ENCODE measurements at regions not wholly inside any gene's neighbourhood (a gene's known extent, or its start where the extent isn't known, plus 50 kb on each side); places are given as distances from the start of the nearest gene placed in this dataset.

- DNase-seq (ENCODE audit: low spot score) (no peak), ATAC-seq (no peak)
- H3K4me1 Mint-ChIP-seq: no peaks in the 10 kb centered on the region
- POLR2A ChIA-PET: no interaction called here
- H3K9me3 Mint-ChIP-seq: peaks cover 76% of the 10 kb centered on the region
- H3K27ac Mint-ChIP-seq: no peak overlapping the region
- H3K4me3 Mint-ChIP-seq: no peak overlapping the region
- CTCF ChIA-PET: no interaction called here
- peaks cover 7% of the 10 kb centered on the region; the same call in 1 of the 2 replicates for H3K36me3 Mint-ChIP-seq
- H3K27me3 Mint-ChIP-seq (ENCODE audit: low read depth): peaks cover 21% of the 10 kb centered on the region
- TF ChIP-seq ZNF512 (CRISPR knock-in tag; IDR thresholded peaks at IDR 0.05; ENCODE audit: borderline replicate concordance) (no peak), GRHL2 (CRISPR knock-in tag; IDR thresholded peaks at IDR 0.05; ENCODE audit: insufficient replicate concordance, severe bottlenecking) (no peak)
These were observed 159.1 kb upstream of the WDR1 start for GRCh38 chr4:10275696-10276095.

- TF ChIP-seq NR2C2 (CRISPR knock-in tag; IDR thresholded peaks at IDR 0.05): no peak
- no peak for TF ChIP-seq USF2 (CRISPR knock-in tag; IDR thresholded peaks at IDR 0.05)
- no peak for TF ChIP-seq ZMAT4 (CRISPR knock-in tag; IDR thresholded peaks at IDR 0.05)
- TF ChIP-seq ZNF281 (CRISPR knock-in tag; IDR thresholded peaks at IDR 0.05): no peak
- TF ChIP-seq ZNF532 (CRISPR knock-in tag; IDR thresholded peaks at IDR 0.05; ENCODE audit: borderline replicate concordance): no peak
- TF ChIP-seq SP1 (CRISPR knock-in tag; conservative IDR thresholded peaks at IDR 0.05): no peak
- TF ChIP-seq FOXP4 (CRISPR knock-in tag; IDR thresholded peaks at IDR 0.05): no peak
- TF ChIP-seq ZSCAN18 (CRISPR knock-in tag; IDR thresholded peaks at IDR 0.05): no peak
- TF ChIP-seq GABPB1 (CRISPR knock-in tag; IDR thresholded peaks at IDR 0.05): no peak
- TF ChIP-seq ZNF671 (CRISPR knock-in tag; IDR thresholded peaks at IDR 0.05): no peak
- no peak for TF ChIP-seq ATF3 (CRISPR knock-in tag; conservative IDR thresholded peaks at IDR 0.05)
- no peak for TF ChIP-seq NFATC4 (CRISPR knock-in tag; IDR thresholded peaks at IDR 0.05)
- TF ChIP-seq CREB1 (CRISPR knock-in tag; IDR thresholded peaks at IDR 0.05): no peak
- TF ChIP-seq MXD4 (CRISPR knock-in tag; IDR thresholded peaks at IDR 0.05; ENCODE audit: borderline replicate concordance): no peak
- no peak for TF ChIP-seq NFE2L1 (CRISPR knock-in tag; IDR thresholded peaks at IDR 0.05)
- TF ChIP-seq ZNF232 (CRISPR knock-in tag; IDR thresholded peaks at IDR 0.05): no peak
- TF ChIP-seq FOXP1 (CRISPR knock-in tag; IDR thresholded peaks at IDR 0.05; ENCODE audit: borderline replicate concordance): no peak
- no peak for TF ChIP-seq E2F4 (CRISPR knock-in tag; IDR thresholded peaks at IDR 0.05; ENCODE audit: borderline replicate concordance, low read depth)
- no peak for TF ChIP-seq ZNF121 (CRISPR knock-in tag; IDR thresholded peaks at IDR 0.05)
- ChIA-PET CTCF (no interaction called here), POLR2A (no interaction called here)
These were observed 156.4 kb upstream of the WDR1 start for GRCh38 chr4:10273030-10273429.

More at GRCh38 chr4:10273030-10273429, 156.4 kb upstream of the WDR1 start:
- peaks cover 82% of the 10 kb centered on the region for H3K9me3 Mint-ChIP-seq
- no peak overlapping the region for H3K27ac Mint-ChIP-seq
- H3K4me1 Mint-ChIP-seq: no peaks in the 10 kb centered on the region
- peaks cover 7% of the 10 kb centered on the region; the same call in 1 of the 2 replicates for H3K36me3 Mint-ChIP-seq
- no peak overlapping the region for H3K4me3 Mint-ChIP-seq
- H3K27me3 Mint-ChIP-seq (ENCODE audit: low read depth): peaks cover 25% of the 10 kb centered on the region
- ATAC-seq: no peak
- no peak for DNase-seq (ENCODE audit: low spot score)

All from WTC11 (cell line).